ENCODE measurements at regions not wholly inside any gene's neighbourhood (a gene's known extent, or its start where the extent isn't known, plus 50 kb on each side); places are given as distances from the start of the nearest gene placed in this dataset.

DNA sequence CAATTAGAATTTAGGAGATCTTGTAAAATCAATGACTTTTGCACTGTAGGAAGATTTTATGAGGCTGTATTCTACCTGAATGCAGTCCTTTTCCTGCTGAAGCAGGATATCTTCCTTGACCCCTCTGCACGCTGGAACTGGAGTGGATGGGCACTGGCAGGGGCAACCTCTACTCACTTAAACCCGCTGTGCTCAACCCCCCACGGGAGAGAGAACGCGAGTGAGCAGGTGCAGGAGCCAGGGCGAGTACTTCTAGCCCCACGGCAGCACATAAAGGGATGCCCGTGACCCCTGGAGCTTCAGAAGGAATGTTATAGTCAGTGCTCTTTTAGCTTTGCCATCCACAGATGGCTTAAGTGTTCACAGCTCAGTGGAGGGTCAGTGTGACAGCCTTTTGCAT, 1144.8 kb downstream of the EPHA7 start:
- no peak overlapping the region for H3K4me3 ChIP-seq (ENCODE audit: low read depth, low read length)
- TF ChIP-seq, protein P1, sequence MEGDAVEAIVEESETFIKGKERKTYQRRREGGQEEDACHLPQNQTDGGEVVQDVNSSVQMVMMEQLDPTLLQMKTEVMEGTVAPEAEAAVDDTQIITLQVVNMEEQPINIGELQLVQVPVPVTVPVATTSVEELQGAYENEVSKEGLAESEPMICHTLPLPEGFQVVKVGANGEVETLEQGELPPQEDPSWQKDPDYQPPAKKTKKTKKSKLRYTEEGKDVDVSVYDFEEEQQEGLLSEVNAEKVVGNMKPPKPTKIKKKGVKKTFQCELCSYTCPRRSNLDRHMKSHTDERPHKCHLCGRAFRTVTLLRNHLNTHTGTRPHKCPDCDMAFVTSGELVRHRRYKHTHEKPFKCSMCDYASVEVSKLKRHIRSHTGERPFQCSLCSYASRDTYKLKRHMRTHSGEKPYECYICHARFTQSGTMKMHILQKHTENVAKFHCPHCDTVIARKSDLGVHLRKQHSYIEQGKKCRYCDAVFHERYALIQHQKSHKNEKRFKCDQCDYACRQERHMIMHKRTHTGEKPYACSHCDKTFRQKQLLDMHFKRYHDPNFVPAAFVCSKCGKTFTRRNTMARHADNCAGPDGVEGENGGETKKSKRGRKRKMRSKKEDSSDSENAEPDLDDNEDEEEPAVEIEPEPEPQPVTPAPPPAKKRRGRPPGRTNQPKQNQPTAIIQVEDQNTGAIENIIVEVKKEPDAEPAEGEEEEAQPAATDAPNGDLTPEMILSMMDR (IDR thresholded peaks at IDR 0.05; ENCODE audit: control insufficient read depth, extremely low read depth, insufficient read depth), result no peak
- no peak for DNase-seq (ENCODE audit: low read depth)

DNA sequence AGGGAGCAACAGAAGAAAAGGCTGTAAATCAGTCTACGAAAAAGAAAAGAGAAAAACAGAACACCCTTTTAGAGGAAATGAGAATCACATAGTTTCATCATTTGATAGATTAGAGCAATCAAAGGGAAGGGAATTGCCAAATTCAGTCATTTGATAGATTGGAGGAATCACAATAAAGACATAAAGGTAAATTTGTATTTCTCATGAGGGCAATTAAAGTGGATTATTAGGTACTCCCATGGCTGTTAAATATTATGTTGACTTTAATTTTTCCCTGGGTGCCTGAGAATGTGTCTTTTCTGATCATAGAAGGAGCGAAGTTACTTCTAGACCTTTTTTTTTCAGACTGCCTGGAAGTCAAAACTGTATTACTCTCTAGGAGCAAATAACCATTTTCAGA, 1145.7 kb downstream of the EPHA7 start:
- DNase-seq (ENCODE audit: low read depth), result no peak
- H3K4me3 ChIP-seq (ENCODE audit: low read depth, low read length), result no peak overlapping the region
- TF ChIP-seq, protein P1 (IDR thresholded peaks at IDR 0.05; ENCODE audit: control insufficient read depth, extremely low read depth, insufficient read depth), result no peak

DNA sequence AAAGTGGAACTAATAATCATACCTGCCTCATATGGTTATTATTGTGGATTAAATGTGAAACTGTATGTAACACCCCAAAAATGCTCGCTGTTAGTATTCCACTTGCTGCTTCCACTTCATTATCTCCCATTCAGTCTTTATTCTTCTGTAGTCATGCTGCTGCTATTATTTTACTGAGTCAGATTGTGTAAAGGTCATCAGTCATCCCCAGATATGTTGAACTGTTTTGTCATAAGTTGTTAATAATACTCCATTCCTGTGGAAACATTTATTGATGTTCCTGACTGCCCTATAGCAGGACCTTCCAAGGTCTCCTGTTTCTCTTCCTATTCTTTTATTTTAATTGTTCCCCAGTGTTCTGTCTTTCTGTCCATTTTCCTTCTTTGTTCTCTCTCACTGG, 1148.3 kb downstream of the EPHA7 start:
- TF ChIP-seq, protein P1 (IDR thresholded peaks at IDR 0.05; ENCODE audit: control insufficient read depth, extremely low read depth, insufficient read depth), result no peak
- no peak for DNase-seq (ENCODE audit: low read depth)
- no peak overlapping the region for H3K4me3 ChIP-seq (ENCODE audit: low read depth, low read length)

DNA sequence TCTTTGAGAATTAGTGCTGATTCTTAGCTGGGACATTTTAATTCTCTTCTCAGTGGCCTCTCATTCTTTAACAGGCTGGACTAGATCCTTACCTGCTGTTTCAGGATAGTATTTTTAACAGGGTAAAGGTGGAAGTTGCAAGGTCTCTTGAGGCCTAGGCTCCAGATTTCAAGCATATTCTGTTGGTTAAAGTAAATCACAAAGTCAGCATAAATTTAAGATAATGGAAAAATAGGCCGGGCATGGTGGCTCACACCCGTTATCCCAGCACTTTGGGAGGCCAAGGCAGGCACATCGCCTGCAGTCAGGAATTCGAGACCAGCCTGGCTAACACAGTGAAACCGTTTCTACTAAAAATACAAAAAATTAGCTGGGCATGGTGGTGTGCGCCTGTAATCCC, 1149.0 kb downstream of the EPHA7 start:
- no peak for DNase-seq (ENCODE audit: low read depth)
- H3K4me3 ChIP-seq (ENCODE audit: low read depth, low read length), result no peak overlapping the region
- TF ChIP-seq, protein P1 (IDR thresholded peaks at IDR 0.05; ENCODE audit: control insufficient read depth, extremely low read depth, insufficient read depth), result no peak

DNA sequence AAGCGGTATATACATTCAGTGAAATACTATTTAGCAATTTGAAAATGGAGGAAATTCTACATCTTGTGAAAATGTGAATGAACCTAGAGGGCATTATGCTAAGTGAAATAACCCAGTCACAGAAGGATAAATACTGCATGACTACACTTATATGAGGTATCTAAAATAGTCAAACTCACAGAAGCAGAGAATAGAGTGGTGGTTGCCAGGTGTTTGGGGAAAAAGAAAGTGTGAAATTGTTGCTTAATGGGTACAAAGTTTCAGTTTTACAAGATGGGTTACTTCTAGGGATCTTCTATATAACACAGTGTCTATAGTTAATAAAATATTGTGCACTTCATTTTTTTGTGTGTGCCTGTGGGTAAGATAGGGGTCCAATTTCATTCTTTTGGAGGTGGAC, 1152.0 kb downstream of the EPHA7 start:
- TF ChIP-seq, protein P1 (IDR thresholded peaks at IDR 0.05; ENCODE audit: control insufficient read depth, extremely low read depth, insufficient read depth), result no peak
- H3K4me3 ChIP-seq (ENCODE audit: low read depth, low read length), result no peak overlapping the region
- DNase-seq (ENCODE audit: low read depth), result no peak

DNA sequence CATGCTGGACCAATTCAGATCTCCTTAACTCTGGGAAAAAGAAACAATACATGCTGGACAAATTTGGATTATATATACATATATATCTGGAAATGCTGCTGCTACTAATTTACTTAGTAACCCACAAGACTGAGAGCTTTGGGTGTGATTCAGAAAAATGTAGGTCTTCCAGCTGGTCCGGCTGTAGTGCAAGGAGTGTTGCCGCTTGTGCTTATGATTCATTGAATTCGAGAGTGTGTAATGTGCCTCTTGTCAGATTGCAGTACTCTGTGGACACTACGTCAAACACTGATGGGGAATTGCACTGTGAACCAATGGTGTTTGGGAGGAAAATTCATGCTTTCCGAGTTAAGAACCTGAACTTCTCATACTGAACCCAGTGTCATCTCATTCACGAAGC, 1155.5 kb downstream of the EPHA7 start:
- no peak overlapping the region for H3K4me3 ChIP-seq (ENCODE audit: low read depth, low read length)

DNA sequence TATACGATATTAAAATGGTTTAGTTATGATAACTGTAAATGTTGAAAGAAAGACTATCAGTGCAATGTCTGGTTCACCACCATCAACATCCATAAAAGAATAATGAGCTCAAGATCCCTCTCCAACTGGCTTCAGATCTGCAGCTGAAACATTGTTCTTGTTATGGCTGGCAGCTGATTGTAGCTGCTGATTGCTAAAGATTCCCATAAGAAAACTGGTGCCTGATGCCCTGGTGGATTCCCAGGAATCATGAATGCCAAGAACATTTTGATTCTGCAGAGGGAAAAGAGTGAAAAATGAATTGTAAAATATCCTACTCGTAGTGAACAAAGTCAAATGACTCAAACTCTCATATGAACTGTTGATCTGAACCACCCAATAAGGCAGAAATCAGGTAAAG, 1160.2 kb downstream of the EPHA7 start:
- TF ChIP-seq, protein P1 (IDR thresholded peaks at IDR 0.05; ENCODE audit: control insufficient read depth, extremely low read depth, insufficient read depth), result no peak
- DNase-seq (ENCODE audit: low read depth), result peak; percentile 41
- no peak overlapping the region for H3K4me3 ChIP-seq (ENCODE audit: low read depth, low read length)

More for the DNA sequence above, 1155.5 kb downstream of the EPHA7 start:
- no peak for DNase-seq (ENCODE audit: low read depth)
- TF ChIP-seq, protein P1 (IDR thresholded peaks at IDR 0.05; ENCODE audit: control insufficient read depth, extremely low read depth, insufficient read depth), result no peak
